ENCODE measurements at regions not wholly inside any gene's neighbourhood (a gene's known extent, or its start where the extent isn't known, plus 50 kb on each side); places are given as distances from the start of the nearest gene placed in this dataset.

DNA sequence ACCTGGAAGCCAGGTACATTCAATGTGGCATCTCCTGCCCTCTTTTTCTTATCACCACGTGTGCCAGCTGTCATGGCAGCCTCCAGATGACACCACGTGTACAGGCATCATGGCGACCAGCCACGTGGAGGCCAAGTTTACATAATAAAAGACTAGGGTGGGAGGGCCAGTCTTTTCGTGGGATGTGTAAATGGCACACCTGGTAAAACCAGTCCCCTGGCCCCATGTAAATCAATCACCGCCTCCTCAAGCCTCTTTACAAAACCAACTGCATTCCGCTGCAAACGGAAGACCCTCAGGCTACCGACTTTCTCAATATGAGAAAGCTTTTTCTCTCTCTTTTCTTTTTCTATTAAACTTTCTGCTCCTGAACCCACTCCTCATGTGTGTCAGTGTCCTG, 65.1 kb upstream of the PHF14 start (continued):
- TF ChIP-seq, protein P1, sequence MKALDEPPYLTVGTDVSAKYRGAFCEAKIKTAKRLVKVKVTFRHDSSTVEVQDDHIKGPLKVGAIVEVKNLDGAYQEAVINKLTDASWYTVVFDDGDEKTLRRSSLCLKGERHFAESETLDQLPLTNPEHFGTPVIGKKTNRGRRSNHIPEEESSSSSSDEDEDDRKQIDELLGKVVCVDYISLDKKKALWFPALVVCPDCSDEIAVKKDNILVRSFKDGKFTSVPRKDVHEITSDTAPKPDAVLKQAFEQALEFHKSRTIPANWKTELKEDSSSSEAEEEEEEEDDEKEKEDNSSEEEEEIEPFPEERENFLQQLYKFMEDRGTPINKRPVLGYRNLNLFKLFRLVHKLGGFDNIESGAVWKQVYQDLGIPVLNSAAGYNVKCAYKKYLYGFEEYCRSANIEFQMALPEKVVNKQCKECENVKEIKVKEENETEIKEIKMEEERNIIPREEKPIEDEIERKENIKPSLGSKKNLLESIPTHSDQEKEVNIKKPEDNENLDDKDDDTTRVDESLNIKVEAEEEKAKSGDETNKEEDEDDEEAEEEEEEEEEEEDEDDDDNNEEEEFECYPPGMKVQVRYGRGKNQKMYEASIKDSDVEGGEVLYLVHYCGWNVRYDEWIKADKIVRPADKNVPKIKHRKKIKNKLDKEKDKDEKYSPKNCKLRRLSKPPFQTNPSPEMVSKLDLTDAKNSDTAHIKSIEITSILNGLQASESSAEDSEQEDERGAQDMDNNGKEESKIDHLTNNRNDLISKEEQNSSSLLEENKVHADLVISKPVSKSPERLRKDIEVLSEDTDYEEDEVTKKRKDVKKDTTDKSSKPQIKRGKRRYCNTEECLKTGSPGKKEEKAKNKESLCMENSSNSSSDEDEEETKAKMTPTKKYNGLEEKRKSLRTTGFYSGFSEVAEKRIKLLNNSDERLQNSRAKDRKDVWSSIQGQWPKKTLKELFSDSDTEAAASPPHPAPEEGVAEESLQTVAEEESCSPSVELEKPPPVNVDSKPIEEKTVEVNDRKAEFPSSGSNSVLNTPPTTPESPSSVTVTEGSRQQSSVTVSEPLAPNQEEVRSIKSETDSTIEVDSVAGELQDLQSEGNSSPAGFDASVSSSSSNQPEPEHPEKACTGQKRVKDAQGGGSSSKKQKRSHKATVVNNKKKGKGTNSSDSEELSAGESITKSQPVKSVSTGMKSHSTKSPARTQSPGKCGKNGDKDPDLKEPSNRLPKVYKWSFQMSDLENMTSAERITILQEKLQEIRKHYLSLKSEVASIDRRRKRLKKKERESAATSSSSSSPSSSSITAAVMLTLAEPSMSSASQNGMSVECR (CRISPR knock-in tag; IDR thresholded peaks at IDR 0.05; ENCODE audit: borderline replicate concordance) = peak; percentile 81
- TF ChIP-seq TCF7 (CRISPR knock-in tag; IDR thresholded peaks at IDR 0.05; ENCODE audit: low read depth) = no peak
- peak; percentile 94 for TF ChIP-seq TEAD1 (CRISPR knock-in tag; IDR thresholded peaks at IDR 0.05)
- no peak for TF ChIP-seq ZNF263 (CRISPR knock-in tag; IDR thresholded peaks at IDR 0.05; ENCODE audit: low read depth)
- 0 out of 2 replicates have a peak, but pooled peaks have one; percentile 70 for TF ChIP-seq ZBTB21 (CRISPR knock-in tag; IDR thresholded peaks at IDR 0.05; ENCODE audit: borderline replicate concordance)
- TF ChIP-seq, protein P2, sequence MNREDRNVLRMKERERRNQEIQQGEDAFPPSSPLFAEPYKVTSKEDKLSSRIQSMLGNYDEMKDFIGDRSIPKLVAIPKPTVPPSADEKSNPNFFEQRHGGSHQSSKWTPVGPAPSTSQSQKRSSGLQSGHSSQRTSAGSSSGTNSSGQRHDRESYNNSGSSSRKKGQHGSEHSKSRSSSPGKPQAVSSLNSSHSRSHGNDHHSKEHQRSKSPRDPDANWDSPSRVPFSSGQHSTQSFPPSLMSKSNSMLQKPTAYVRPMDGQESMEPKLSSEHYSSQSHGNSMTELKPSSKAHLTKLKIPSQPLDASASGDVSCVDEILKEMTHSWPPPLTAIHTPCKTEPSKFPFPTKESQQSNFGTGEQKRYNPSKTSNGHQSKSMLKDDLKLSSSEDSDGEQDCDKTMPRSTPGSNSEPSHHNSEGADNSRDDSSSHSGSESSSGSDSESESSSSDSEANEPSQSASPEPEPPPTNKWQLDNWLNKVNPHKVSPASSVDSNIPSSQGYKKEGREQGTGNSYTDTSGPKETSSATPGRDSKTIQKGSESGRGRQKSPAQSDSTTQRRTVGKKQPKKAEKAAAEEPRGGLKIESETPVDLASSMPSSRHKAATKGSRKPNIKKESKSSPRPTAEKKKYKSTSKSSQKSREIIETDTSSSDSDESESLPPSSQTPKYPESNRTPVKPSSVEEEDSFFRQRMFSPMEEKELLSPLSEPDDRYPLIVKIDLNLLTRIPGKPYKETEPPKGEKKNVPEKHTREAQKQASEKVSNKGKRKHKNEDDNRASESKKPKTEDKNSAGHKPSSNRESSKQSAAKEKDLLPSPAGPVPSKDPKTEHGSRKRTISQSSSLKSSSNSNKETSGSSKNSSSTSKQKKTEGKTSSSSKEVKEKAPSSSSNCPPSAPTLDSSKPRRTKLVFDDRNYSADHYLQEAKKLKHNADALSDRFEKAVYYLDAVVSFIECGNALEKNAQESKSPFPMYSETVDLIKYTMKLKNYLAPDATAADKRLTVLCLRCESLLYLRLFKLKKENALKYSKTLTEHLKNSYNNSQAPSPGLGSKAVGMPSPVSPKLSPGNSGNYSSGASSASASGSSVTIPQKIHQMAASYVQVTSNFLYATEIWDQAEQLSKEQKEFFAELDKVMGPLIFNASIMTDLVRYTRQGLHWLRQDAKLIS (CRISPR knock-in tag; IDR thresholded peaks at IDR 0.05; ENCODE audit: borderline replicate concordance) = peak; percentile 74; the same call in 1 of the 2 replicates
- TF ChIP-seq, protein P3, sequence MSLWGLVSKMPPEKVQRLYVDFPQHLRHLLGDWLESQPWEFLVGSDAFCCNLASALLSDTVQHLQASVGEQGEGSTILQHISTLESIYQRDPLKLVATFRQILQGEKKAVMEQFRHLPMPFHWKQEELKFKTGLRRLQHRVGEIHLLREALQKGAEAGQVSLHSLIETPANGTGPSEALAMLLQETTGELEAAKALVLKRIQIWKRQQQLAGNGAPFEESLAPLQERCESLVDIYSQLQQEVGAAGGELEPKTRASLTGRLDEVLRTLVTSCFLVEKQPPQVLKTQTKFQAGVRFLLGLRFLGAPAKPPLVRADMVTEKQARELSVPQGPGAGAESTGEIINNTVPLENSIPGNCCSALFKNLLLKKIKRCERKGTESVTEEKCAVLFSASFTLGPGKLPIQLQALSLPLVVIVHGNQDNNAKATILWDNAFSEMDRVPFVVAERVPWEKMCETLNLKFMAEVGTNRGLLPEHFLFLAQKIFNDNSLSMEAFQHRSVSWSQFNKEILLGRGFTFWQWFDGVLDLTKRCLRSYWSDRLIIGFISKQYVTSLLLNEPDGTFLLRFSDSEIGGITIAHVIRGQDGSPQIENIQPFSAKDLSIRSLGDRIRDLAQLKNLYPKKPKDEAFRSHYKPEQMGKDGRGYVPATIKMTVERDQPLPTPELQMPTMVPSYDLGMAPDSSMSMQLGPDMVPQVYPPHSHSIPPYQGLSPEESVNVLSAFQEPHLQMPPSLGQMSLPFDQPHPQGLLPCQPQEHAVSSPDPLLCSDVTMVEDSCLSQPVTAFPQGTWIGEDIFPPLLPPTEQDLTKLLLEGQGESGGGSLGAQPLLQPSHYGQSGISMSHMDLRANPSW (CRISPR knock-in tag; conservative IDR thresholded peaks at IDR 0.05; ENCODE audit: low read depth) = no peak
- TF ChIP-seq, protein P4, sequence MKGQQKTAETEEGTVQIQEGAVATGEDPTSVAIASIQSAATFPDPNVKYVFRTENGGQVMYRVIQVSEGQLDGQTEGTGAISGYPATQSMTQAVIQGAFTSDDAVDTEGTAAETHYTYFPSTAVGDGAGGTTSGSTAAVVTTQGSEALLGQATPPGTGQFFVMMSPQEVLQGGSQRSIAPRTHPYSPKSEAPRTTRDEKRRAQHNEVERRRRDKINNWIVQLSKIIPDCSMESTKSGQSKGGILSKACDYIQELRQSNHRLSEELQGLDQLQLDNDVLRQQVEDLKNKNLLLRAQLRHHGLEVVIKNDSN (CRISPR knock-in tag; IDR thresholded peaks at IDR 0.05) = peak; percentile 92
- TF ChIP-seq, protein P5, sequence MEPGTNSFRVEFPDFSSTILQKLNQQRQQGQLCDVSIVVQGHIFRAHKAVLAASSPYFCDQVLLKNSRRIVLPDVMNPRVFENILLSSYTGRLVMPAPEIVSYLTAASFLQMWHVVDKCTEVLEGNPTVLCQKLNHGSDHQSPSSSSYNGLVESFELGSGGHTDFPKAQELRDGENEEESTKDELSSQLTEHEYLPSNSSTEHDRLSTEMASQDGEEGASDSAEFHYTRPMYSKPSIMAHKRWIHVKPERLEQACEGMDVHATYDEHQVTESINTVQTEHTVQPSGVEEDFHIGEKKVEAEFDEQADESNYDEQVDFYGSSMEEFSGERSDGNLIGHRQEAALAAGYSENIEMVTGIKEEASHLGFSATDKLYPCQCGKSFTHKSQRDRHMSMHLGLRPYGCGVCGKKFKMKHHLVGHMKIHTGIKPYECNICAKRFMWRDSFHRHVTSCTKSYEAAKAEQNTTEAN (CRISPR knock-in tag; IDR thresholded peaks at IDR 0.05) = peak; percentile 28; the same call in 1 of the 2 replicates
- peak; percentile 55; the same call in 1 of the 2 replicates for TF ChIP-seq SP1 (CRISPR knock-in tag; conservative IDR thresholded peaks at IDR 0.05)
- TF ChIP-seq, protein P6, sequence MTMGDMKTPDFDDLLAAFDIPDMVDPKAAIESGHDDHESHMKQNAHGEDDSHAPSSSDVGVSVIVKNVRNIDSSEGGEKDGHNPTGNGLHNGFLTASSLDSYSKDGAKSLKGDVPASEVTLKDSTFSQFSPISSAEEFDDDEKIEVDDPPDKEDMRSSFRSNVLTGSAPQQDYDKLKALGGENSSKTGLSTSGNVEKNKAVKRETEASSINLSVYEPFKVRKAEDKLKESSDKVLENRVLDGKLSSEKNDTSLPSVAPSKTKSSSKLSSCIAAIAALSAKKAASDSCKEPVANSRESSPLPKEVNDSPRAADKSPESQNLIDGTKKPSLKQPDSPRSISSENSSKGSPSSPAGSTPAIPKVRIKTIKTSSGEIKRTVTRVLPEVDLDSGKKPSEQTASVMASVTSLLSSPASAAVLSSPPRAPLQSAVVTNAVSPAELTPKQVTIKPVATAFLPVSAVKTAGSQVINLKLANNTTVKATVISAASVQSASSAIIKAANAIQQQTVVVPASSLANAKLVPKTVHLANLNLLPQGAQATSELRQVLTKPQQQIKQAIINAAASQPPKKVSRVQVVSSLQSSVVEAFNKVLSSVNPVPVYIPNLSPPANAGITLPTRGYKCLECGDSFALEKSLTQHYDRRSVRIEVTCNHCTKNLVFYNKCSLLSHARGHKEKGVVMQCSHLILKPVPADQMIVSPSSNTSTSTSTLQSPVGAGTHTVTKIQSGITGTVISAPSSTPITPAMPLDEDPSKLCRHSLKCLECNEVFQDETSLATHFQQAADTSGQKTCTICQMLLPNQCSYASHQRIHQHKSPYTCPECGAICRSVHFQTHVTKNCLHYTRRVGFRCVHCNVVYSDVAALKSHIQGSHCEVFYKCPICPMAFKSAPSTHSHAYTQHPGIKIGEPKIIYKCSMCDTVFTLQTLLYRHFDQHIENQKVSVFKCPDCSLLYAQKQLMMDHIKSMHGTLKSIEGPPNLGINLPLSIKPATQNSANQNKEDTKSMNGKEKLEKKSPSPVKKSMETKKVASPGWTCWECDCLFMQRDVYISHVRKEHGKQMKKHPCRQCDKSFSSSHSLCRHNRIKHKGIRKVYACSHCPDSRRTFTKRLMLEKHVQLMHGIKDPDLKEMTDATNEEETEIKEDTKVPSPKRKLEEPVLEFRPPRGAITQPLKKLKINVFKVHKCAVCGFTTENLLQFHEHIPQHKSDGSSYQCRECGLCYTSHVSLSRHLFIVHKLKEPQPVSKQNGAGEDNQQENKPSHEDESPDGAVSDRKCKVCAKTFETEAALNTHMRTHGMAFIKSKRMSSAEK (CRISPR knock-in tag; IDR thresholded peaks at IDR 0.05; ENCODE audit: borderline replicate concordance) = peak; percentile 58; the same call in 1 of the 2 replicates
- TF ChIP-seq, protein P7, sequence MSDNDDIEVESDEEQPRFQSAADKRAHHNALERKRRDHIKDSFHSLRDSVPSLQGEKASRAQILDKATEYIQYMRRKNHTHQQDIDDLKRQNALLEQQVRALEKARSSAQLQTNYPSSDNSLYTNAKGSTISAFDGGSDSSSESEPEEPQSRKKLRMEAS (CRISPR knock-in tag; IDR thresholded peaks at IDR 0.05) = peak; percentile 99
- TF ChIP-seq ZNF219 (CRISPR knock-in tag; IDR thresholded peaks at IDR 0.05; ENCODE audit: borderline replicate concordance) = no peak
- TF ChIP-seq, protein P8, sequence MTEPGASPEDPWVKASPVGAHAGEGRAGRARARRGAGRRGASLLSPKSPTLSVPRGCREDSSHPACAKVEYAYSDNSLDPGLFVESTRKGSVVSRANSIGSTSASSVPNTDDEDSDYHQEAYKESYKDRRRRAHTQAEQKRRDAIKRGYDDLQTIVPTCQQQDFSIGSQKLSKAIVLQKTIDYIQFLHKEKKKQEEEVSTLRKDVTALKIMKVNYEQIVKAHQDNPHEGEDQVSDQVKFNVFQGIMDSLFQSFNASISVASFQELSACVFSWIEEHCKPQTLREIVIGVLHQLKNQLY (CRISPR knock-in tag; IDR thresholded peaks at IDR 0.05) = no peak
- TF ChIP-seq, protein P9, sequence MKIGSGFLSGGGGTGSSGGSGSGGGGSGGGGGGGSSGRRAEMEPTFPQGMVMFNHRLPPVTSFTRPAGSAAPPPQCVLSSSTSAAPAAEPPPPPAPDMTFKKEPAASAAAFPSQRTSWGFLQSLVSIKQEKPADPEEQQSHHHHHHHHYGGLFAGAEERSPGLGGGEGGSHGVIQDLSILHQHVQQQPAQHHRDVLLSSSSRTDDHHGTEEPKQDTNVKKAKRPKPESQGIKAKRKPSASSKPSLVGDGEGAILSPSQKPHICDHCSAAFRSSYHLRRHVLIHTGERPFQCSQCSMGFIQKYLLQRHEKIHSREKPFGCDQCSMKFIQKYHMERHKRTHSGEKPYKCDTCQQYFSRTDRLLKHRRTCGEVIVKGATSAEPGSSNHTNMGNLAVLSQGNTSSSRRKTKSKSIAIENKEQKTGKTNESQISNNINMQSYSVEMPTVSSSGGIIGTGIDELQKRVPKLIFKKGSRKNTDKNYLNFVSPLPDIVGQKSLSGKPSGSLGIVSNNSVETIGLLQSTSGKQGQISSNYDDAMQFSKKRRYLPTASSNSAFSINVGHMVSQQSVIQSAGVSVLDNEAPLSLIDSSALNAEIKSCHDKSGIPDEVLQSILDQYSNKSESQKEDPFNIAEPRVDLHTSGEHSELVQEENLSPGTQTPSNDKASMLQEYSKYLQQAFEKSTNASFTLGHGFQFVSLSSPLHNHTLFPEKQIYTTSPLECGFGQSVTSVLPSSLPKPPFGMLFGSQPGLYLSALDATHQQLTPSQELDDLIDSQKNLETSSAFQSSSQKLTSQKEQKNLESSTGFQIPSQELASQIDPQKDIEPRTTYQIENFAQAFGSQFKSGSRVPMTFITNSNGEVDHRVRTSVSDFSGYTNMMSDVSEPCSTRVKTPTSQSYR (CRISPR knock-in tag; IDR thresholded peaks at IDR 0.05) = 0 out of 2 replicates have a peak, but pooled peaks have one; percentile 29
- peak; percentile 91 for TF ChIP-seq FOXK1 (CRISPR knock-in tag; IDR thresholded peaks at IDR 0.05)

Data from WTC11 (cell line).